Neural progenitor cell (in vitro differentiated cells): ENCODE measurements at regions not wholly inside any gene's neighbourhood (a gene's known extent, or its start where the extent isn't known, plus 50 kb on each side); places are given as distances from the start of the nearest gene placed in this dataset.
"Not testable (repeated sequence)": the region's sequence is repeated elsewhere in the genome, so short reads cannot be mapped to it uniquely, and the experiment has no call there.

ENCODE experiments used
- CTCF ChIP-seq: fragments of 200-600 bp; sonication (generic); IDR thresholded peaks from 2 replicates; pipeline ENCODE4 v1.5.1; 2017; ENCODE audit warnings: antibody characterized with exemption, mild to moderate bottlenecking
- EZH2phosphoT487 ChIP-seq: fragments of 200-600 bp; sonication (generic); IDR thresholded peaks from 2 replicates; pipeline ENCODE4 v1.6.1; 2017; ENCODE audit warnings: antibody characterized with exemption

- not testable (repeated sequence) for TF ChIP-seq CTCF, EZH2phosphoT487
These were observed 443.6 kb downstream of the DOK5 start for GRCh38 chr20:54918993-54919392.
